GM13976 (cell line): ENCODE measurements at regions not wholly inside any gene's neighbourhood (a gene's known extent, or its start where the extent isn't known, plus 50 kb on each side); places are given as distances from the start of the nearest gene placed in this dataset.
"Not testable (repeated sequence)": the region's sequence is repeated elsewhere in the genome, so short reads cannot be mapped to it uniquely, and the experiment has no call there.

ENCODE experiments used
- DNase-seq: peaks from one replicate; pipeline ENCODE4 v3.0.0; 2012; ENCODE audit warnings: low spot score
- CTCF ChIP-seq: IDR thresholded peaks from 2 replicates; pipeline ENCODE4 v1.5.1; 2012; ENCODE audit warnings: borderline replicate concordance, mild to moderate bottlenecking; ENCODE audit not compliant: insufficient read depth; ENCODE audit errors: extremely low read depth, missing control alignments, control extremely low read depth
- in situ Hi-C: fragments of 300-500 bp; cut with MboI; formaldehyde crosslinking; loops from one replicate; pipeline ENCODE4 v1.12.0; 2022; ENCODE audit warnings: low sequenced_read_pairs, mixed read lengths, inconsistent platforms; ENCODE audit not compliant: unreplicated experiment

DNA sequence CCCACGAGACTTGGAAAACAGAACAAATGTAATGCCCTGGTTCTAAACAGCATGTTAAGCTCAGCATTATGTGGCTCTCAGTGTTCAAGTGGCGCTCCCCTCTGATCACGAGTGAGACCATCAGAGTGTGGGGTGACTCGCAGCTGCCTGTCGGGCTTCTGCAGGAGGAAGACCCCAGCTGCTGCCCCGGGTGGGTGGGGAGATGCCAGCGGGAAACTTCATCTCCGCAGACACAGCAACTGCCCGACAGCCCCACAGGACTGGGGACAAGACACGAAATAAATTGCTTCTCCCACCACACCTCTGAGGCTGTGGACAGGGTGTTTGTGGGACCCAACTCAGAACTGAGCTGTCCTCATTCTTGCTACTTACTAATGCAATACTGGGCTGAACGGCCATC lies 126.3 kb upstream of the KIF5B start:
- TF ChIP-seq CTCF = no peak
- in situ Hi-C loops = loop anchor here (25.0 kb wide), 1 partner anchor 345 kb away; no protein-coding TSS in a partner anchor
- no peak for DNase-seq

DNA sequence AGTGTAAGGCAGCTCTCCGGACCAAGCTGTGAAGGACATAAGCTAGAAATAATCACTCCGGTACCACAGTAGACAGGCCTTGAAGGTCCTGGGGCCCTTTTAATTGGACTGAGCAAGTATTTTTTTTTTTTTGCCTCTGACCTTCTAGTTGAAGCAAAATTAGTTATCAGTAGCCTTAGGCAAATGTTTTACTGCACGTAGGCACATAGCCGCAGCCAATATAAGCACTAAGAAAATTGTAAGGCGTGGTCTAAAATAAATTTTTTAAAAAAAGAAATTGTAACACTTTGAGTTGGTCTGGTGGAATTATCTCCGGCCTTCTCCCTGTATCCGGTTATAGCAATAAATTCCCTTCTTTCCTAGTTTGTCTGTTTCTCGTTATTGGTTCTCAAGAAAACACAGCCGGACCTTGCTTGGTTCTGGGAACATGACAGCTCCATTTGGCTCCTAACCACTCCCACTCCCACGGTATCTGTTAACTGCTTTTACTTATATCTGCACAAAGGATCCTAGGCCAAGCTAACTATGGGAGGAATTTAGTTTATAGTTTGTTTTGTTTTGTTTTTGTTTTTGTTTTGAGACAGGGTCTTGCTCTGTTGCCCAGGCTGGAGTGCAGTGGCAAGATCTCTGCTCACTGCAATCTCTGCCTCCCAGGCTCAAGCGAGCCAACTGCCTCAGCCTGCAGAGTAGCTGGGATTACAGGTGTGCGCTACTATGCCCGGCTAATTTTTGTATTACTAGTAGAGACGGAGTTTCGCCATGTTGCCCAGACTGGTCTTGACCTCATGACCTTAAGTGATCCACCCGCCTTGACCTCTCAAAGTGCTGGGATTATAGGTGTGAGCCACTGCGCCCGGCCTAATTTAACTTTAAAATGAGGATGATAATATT lies 124.4 kb upstream of the KIF5B start:
- TF ChIP-seq CTCF = no peak
- in situ Hi-C loops = loop anchor here (25.0 kb wide), 1 partner anchor 343 kb away; no protein-coding TSS in a partner anchor

DNA sequence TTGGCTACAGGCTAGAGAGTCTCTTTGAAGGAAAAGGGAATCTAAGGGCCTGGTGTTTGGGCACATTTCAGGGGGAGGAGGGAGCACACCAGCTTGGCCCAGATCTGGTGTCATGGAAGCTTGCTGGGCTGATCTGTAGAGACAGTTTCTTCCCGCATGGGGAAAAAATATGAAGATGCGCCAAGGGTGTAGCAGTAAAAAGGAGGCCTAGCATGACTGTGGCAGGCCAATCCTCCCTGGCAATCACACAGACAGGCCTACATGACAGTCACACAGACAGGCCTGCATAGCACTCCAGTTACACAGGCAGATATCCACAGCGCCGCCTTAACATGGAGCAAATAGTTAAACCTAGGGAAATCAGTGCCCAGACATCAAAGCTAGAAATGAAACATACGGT lies 123.6 kb upstream of the KIF5B start:
- in situ Hi-C loops = loop anchor here (25.0 kb wide), 1 partner anchor 343 kb away; no protein-coding TSS in a partner anchor
- no peak for DNase-seq
- no peak for TF ChIP-seq CTCF

More for the DNA sequence above, 124.4 kb upstream of the KIF5B start:
- DNase-seq = no peak

- DNase-seq = not testable (repeated sequence)
- in situ Hi-C loops = loop anchor here (25.0 kb wide), 1 partner anchor 340 kb away; no protein-coding TSS in a partner anchor
Observed at GRCh38 chr10:32177594-32177993, 121.4 kb upstream of the KIF5B start.

- in situ Hi-C loops = loop anchor here (25.0 kb wide), 1 partner anchor 338 kb away; no protein-coding TSS in a partner anchor
- TF ChIP-seq CTCF = no peak
Observed at GRCh38 chr10:32175629-32176028, 119.4 kb upstream of the KIF5B start.

DNA sequence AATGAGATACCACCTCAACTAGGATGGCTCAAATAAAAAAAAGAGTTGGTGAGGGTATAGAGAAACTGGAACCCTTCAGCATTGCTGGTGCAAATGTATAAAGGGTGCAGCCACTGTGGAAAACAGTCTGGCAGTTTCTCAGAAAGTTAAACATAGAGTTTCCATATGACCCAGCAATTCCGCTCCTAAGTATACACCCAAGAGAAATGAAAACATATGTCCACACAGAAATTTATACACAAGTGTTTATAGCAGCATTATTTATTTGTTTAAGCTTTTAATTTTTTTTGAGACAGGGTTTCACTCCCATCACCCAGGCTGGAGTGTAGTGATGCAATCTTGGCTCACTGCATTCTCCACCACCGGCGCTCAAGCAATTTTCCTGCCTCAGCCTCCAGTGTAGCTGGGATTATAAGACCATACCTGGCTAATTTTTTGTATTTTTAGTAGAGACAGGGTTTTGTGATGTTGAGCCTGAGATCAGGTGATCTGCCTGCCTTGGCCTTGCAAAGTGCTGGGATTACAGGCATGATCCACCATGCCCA lies 118.2 kb upstream of the KIF5B start:
- TF ChIP-seq CTCF = no peak
- in situ Hi-C loops = no loop called here
- no peak for DNase-seq

More at GRCh38 chr10:32175629-32176028, 119.4 kb upstream of the KIF5B start:
- no peak for DNase-seq

DNA sequence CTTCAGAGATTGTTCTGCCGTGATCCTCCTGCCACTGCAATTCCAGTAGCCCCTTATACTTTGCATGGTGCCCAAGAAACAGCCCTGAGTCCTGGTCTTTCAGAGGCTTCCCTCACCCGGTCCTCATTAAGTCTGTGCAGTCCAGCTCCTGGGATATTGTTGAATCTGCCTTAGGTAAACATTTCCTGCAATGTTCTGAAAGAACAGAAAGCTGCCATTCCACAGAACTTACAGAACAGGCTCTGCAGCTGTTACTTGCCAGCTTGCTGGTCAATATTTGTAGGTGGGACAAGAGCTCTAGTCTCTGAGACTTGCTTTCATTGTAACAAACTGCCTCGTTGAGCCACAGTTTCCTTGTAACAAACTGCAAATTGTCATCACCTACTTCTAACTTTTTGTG lies 115.0 kb upstream of the KIF5B start:
- DNase-seq = no peak
- no peak for TF ChIP-seq CTCF

More for the DNA sequence above, 115.0 kb upstream of the KIF5B start:
- in situ Hi-C loops = no loop called here
